ENCODE measurements at regions not wholly inside any gene's neighbourhood (a gene's known extent, or its start where the extent isn't known, plus 50 kb on each side); places are given as distances from the start of the nearest gene placed in this dataset.

DNA sequence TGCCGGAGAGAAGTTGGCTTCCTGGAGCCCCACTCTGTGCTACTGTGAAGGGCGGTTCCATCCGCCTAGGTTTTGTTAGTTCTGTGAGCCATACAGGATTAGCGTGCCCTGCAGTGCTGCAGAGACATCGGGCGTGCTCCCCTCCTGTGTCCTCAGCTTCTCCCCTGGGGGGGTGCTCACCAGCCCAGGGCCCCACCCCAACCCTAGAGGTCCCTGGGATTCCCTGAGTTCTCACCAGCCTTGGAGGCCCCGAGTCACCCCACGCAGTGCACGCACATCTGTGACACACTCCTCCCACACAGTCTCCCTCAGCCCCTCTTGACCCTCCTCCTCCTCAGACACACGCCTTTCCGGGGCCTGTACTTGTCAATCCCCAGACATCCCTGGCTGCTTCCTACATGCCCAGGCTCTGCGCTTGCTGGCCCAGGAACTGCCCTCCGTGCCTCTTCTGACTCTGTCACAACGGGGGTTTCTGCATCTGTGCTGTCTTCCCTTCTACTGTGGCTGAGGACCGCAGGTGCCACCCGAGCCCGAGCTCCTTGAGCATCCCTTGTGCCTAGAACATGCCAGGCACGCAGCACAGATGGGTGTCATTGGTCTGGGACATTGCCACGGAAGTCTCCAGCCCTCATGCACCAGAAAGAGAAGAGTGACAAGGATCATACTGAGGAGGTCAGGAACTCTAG, 123.2 kb upstream of the RPS6KA2 start:
- no peaks in the 10 kb centered on the region for H4K20me1 ChIP-seq (ENCODE audit: insufficient read depth, low read length)
- no peak overlapping the region for H3K4me2 ChIP-seq (ENCODE audit: low read length)
- H3F3A ChIP-seq (ENCODE audit: insufficient read depth, low read length) = no peaks in the 10 kb centered on the region
- no peaks in the 10 kb centered on the region for H3K9me2 ChIP-seq (ENCODE audit: low read depth, low read length)
- H3K27me3 ChIP-seq (ENCODE audit: insufficient read depth, low read length) = peaks cover 11% of the 10 kb centered on the region; the same call in 1 of the 2 replicates
- no peak overlapping the region for H3K9ac ChIP-seq (ENCODE audit: low read length)
- no peaks in the 10 kb centered on the region for H3K79me2 ChIP-seq (ENCODE audit: insufficient read depth, low read length)
- no peak overlapping the region for H3K27ac ChIP-seq (ENCODE audit: low read depth, low read length, poor library complexity, severe bottlenecking)
- no peak overlapping the region for H2AFZ ChIP-seq (ENCODE audit: low read length)
- H3K4me1 ChIP-seq (ENCODE audit: insufficient read depth, low read length, severe bottlenecking) = no peaks in the 10 kb centered on the region
- H3K9me3 ChIP-seq (ENCODE audit: low read length) = no peaks in the 10 kb centered on the region
- no peak overlapping the region for H3K4me3 ChIP-seq (ENCODE audit: low read depth, low read length, poor library complexity, severe bottlenecking)
- TF ChIP-seq EZH2 (IDR thresholded peaks at IDR 0.05; ENCODE audit: borderline replicate concordance, low read length) = no peak
- no peaks in the 10 kb centered on the region for H3K36me3 ChIP-seq (ENCODE audit: insufficient read depth, low read length)

- Histone ChIP-seq H3K27me3 (ENCODE audit: insufficient read depth, low read length) (peaks cover 11% of the 10 kb centered on the region; the same call in 1 of the 2 replicates), H2AFZ (ENCODE audit: low read length) (no peak overlapping the region), H3K4me2 (ENCODE audit: low read length) (no peak overlapping the region), H3F3A (ENCODE audit: insufficient read depth, low read length) (no peaks in the 10 kb centered on the region), H3K4me3 (ENCODE audit: low read depth, low read length, poor library complexity, severe bottlenecking) (no peak overlapping the region), H3K9me2 (ENCODE audit: low read depth, low read length) (no peaks in the 10 kb centered on the region), H3K36me3 (ENCODE audit: insufficient read depth, low read length) (no peaks in the 10 kb centered on the region), H3K9ac (ENCODE audit: low read length) (no peak overlapping the region), H3K79me2 (ENCODE audit: insufficient read depth, low read length) (no peaks in the 10 kb centered on the region), H3K27ac (ENCODE audit: low read depth, low read length, poor library complexity, severe bottlenecking) (no peak overlapping the region), H3K9me3 (ENCODE audit: low read length) (no peaks in the 10 kb centered on the region), H3K4me1 (ENCODE audit: insufficient read depth, low read length, severe bottlenecking) (no peaks in the 10 kb centered on the region), H4K20me1 (ENCODE audit: insufficient read depth, low read length) (no peaks in the 10 kb centered on the region)
- TF ChIP-seq EZH2 (IDR thresholded peaks at IDR 0.05; ENCODE audit: borderline replicate concordance, low read length) (no peak), CTCF (IDR thresholded peaks at IDR 0.05; ENCODE audit: low read length) (no peak)
Observed at GRCh38 chr6:166749666-166750065, 122.6 kb upstream of the RPS6KA2 start.

- H3K9me3 ChIP-seq (ENCODE audit: low read length) = no peaks in the 10 kb centered on the region
- TF ChIP-seq EZH2 (IDR thresholded peaks at IDR 0.05; ENCODE audit: borderline replicate concordance, low read length) = no peak
- no peak for TF ChIP-seq CTCF (IDR thresholded peaks at IDR 0.05; ENCODE audit: low read length)
- no peak overlapping the region for H3K4me2 ChIP-seq (ENCODE audit: low read length)
- H2AFZ ChIP-seq (ENCODE audit: low read length) = no peak overlapping the region
- H3K36me3 ChIP-seq (ENCODE audit: insufficient read depth, low read length) = no peaks in the 10 kb centered on the region
- no peak overlapping the region for H3K27ac ChIP-seq (ENCODE audit: low read depth, low read length, poor library complexity, severe bottlenecking)
- no peaks in the 10 kb centered on the region for H3K4me1 ChIP-seq (ENCODE audit: insufficient read depth, low read length, severe bottlenecking)
- no peaks in the 10 kb centered on the region for H3K9me2 ChIP-seq (ENCODE audit: low read depth, low read length)
- H3K4me3 ChIP-seq (ENCODE audit: low read depth, low read length, poor library complexity, severe bottlenecking) = no peak overlapping the region
- no peaks in the 10 kb centered on the region for H4K20me1 ChIP-seq (ENCODE audit: insufficient read depth, low read length)
- no peaks in the 10 kb centered on the region for H3K79me2 ChIP-seq (ENCODE audit: insufficient read depth, low read length)
- H3K9ac ChIP-seq (ENCODE audit: low read length) = no peak overlapping the region
- H3K27me3 ChIP-seq (ENCODE audit: insufficient read depth, low read length) = no peaks in the 10 kb centered on the region
- H3F3A ChIP-seq (ENCODE audit: insufficient read depth, low read length) = no peaks in the 10 kb centered on the region
Observed at GRCh38 chr6:166747644-166748595, 120.9 kb upstream of the RPS6KA2 start.

Data from OCI-LY1 (cell line).